Astrocyte (in vitro differentiated cells and primary cell): ENCODE measurements at regions not wholly inside any gene's neighbourhood (a gene's known extent, or its start where the extent isn't known, plus 50 kb on each side); places are given as distances from the start of the nearest gene placed in this dataset.

Experiments used
- CTCF ChIP-seq: IDR thresholded peaks from 2 replicates; pipeline ENCODE4 v1.5.1; 2011; ENCODE audit warnings: low read depth, mild to moderate bottlenecking, inconsistent platforms, low read length, moderate library complexity; ENCODE audit not compliant: insufficient read depth
- EZH2 ChIP-seq: IDR thresholded peaks from 2 replicates; pipeline ENCODE4 v1.6.1; 2012; ENCODE audit warnings: mild to moderate bottlenecking, low read length, inconsistent platforms; ENCODE audit not compliant: insufficient read depth

GRCh38 chr18:77617694-77618093, 368.0 kb downstream of the GALR1 start:
- TF ChIP-seq EZH2 (no peak), CTCF (no peak)
